ENCODE measurements at regions not wholly inside any gene's neighbourhood (a gene's known extent, or its start where the extent isn't known, plus 50 kb on each side); places are given as distances from the start of the nearest gene placed in this dataset.

DNA sequence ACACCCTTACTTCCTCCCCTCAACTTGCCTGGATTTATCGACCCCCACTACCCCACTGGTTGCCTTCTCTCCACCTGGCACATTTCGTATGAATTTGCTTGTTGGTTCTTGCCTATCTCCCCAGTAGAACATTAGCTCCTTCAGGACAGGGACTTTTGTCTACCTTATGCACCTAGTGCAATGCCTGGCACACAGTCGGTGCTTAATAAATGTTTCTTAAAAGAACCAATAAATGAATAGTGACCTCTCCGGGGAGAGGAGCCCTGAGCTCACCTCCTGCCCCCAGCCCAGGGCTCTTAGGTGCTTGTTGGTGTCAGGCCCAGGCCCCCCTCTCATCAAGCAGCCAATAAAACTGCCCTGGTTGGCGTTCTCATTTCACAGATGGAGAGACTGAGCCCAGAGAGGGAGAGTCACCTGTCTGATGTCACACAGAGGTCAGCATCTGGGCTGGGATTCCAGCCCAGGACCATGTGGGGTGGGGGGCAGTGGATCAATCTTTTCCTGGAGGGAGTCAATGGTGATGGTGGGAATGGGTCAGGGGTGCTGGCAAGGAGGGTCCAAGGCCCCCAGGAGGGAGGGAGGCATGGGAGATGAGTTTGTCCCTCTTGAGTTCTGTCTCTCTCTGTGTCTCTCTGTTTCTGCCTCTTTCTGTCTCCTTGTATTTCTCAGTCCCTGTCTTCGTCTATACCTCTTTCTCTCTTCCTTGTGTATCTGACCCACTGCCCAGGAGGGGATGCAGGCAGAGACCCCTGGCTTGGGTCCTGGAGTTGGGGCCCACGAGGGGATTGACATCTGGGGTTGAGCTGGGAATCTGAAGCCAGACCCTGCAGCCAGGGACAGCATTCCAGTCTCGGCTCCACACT, 89.6 kb downstream of the CEBPB start:
- TF ChIP-seq, protein P1, sequence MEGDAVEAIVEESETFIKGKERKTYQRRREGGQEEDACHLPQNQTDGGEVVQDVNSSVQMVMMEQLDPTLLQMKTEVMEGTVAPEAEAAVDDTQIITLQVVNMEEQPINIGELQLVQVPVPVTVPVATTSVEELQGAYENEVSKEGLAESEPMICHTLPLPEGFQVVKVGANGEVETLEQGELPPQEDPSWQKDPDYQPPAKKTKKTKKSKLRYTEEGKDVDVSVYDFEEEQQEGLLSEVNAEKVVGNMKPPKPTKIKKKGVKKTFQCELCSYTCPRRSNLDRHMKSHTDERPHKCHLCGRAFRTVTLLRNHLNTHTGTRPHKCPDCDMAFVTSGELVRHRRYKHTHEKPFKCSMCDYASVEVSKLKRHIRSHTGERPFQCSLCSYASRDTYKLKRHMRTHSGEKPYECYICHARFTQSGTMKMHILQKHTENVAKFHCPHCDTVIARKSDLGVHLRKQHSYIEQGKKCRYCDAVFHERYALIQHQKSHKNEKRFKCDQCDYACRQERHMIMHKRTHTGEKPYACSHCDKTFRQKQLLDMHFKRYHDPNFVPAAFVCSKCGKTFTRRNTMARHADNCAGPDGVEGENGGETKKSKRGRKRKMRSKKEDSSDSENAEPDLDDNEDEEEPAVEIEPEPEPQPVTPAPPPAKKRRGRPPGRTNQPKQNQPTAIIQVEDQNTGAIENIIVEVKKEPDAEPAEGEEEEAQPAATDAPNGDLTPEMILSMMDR (IDR thresholded peaks at IDR 0.05; ENCODE audit: low read depth, low read length) = no peak
- TF ChIP-seq EZH2phosphoT487 (IDR thresholded peaks at IDR 0.05; ENCODE audit: low read depth) = no peak
